ENCODE measurements at regions not wholly inside any gene's neighbourhood (a gene's known extent, or its start where the extent isn't known, plus 50 kb on each side); places are given as distances from the start of the nearest gene placed in this dataset.

DNA sequence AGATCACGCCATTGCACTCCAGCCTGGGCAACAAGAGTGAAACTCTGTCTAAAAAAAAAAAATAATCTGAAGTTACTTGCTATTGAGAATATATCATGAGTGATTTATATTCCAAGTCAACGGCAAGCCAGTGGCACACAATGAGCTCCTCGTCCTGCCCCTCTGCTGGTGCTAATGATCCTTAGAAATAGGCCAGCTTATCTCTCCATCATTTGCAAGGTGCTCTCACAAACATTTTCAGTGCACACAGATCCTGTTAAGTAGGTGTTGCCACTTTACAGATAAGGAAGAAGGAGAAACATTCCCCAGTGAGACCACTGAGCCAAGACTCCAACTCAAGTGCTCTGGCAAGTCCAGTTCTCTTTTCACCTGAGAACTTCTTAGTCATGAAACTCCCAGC, 91.3 kb upstream of the GPR45 start:
- no peaks in the 10 kb centered on the region for H3K4me1 ChIP-seq (ENCODE audit: control insufficient read depth, insufficient read depth, low read length)
- no peak for TF ChIP-seq TCF7L2 (IDR thresholded peaks at IDR 0.05; ENCODE audit: borderline replicate concordance, low read depth, low read length)
- TF ChIP-seq ZXDB (tag by site-specific recombination; IDR thresholded peaks at IDR 0.05) = no peak
- TF ChIP-seq BCL11A (tag by site-specific recombination; IDR thresholded peaks at IDR 0.05; ENCODE audit: low read depth) = no peak
- TF ChIP-seq ZEB2 (tag by site-specific recombination; IDR thresholded peaks at IDR 0.05) = no peak
- TF ChIP-seq, protein P1, sequence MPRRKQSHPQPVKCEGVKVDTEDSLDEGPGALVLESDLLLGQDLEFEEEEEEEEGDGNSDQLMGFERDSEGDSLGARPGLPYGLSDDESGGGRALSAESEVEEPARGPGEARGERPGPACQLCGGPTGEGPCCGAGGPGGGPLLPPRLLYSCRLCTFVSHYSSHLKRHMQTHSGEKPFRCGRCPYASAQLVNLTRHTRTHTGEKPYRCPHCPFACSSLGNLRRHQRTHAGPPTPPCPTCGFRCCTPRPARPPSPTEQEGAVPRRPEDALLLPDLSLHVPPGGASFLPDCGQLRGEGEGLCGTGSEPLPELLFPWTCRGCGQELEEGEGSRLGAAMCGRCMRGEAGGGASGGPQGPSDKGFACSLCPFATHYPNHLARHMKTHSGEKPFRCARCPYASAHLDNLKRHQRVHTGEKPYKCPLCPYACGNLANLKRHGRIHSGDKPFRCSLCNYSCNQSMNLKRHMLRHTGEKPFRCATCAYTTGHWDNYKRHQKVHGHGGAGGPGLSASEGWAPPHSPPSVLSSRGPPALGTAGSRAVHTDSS (tag by site-specific recombination; IDR thresholded peaks at IDR 0.05) = no peak
- TF ChIP-seq ZNF791 (tag by site-specific recombination; IDR thresholded peaks at IDR 0.05) = no peak
- TF ChIP-seq OSR2 (tag by site-specific recombination; IDR thresholded peaks at IDR 0.05) = no peak
- TF ChIP-seq ZNF23 (tag by site-specific recombination; IDR thresholded peaks at IDR 0.05; ENCODE audit: borderline replicate concordance) = no peak
- H3K27ac ChIP-seq (ENCODE audit: extremely low read depth, low read depth, low read length) = no peak overlapping the region
- no peaks in the 10 kb centered on the region for H3K36me3 ChIP-seq (ENCODE audit: control insufficient read depth in 2 of 2, insufficient read depth in 1 of 2, low read length in 2 of 2)
- CTCF ChIA-PET = interaction anchor here (0.9 kb wide), 1 partner anchor 36 kb away, joined by 3 read pairs; no protein-coding TSS in a partner anchor
- POLR2A ChIA-PET = no interaction called here
- H3K9me3 ChIP-seq (ENCODE audit: control insufficient read depth, insufficient read depth, low read depth, low read length) = no peaks in the 10 kb centered on the region
- no peak overlapping the region for H3K4me3 ChIP-seq (ENCODE audit: low read depth, low read length)

DNA sequence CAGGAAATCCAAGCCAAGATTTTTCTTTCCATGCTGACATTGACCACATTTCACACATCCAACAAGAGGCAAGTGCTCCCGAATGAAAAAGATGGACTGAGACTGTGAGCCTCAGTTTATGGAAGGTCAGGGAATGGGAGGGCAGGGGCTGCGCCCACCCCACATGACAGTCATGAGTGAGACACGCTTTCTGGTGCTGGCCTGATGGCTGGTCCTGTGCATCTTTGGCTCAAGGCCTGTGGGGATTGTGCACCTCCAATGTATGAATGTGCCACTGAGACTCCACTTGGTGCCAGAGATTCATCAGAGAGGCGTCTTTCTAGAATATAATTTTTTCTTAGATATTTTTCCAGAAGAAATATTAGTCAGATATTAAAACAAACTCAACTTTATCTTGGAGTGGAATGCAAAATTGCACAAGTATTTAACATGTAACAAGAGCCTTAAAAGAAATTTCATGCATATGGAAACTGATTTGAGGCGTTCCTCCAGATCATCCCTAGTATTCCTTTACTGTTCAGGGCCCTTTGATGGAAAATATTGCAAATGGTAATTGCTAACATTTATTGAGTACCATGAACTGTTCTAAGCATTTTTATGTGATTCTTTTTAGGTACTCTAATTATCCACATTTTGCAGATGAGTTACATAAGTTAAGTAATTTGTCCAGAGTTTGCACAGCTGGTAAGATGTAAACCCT, 87.3 kb upstream of the GPR45 start:
- ChIA-PET POLR2A (no interaction called here), CTCF (no interaction called here)
- H3K9me3 ChIP-seq (ENCODE audit: control insufficient read depth, insufficient read depth, low read depth, low read length) = no peaks in the 10 kb centered on the region
- no peaks in the 10 kb centered on the region for H3K36me3 ChIP-seq (ENCODE audit: control insufficient read depth in 2 of 2, insufficient read depth in 1 of 2, low read length in 2 of 2)
- no peaks in the 10 kb centered on the region for H3K4me1 ChIP-seq (ENCODE audit: control insufficient read depth, insufficient read depth, low read length)
- H3K4me3 ChIP-seq (ENCODE audit: low read depth, low read length) = no peak overlapping the region
- TF ChIP-seq ZNF600 (tag by site-specific recombination; IDR thresholded peaks at IDR 0.05) (no peak), ZNF670 (tag by site-specific recombination; IDR thresholded peaks at IDR 0.05; ENCODE audit: low read depth) (no peak), MYNN (tag by site-specific recombination; IDR thresholded peaks at IDR 0.05; ENCODE audit: borderline replicate concordance) (no peak), ZFP37 (tag by site-specific recombination; IDR thresholded peaks at IDR 0.05) (no peak), ZNF843 (tag by site-specific recombination; IDR thresholded peaks at IDR 0.05) (no peak), SP2 (tag by site-specific recombination; IDR thresholded peaks at IDR 0.05) (no peak), ZNF791 (tag by site-specific recombination; IDR thresholded peaks at IDR 0.05) (no peak)
- TF ChIP-seq, protein P2, sequence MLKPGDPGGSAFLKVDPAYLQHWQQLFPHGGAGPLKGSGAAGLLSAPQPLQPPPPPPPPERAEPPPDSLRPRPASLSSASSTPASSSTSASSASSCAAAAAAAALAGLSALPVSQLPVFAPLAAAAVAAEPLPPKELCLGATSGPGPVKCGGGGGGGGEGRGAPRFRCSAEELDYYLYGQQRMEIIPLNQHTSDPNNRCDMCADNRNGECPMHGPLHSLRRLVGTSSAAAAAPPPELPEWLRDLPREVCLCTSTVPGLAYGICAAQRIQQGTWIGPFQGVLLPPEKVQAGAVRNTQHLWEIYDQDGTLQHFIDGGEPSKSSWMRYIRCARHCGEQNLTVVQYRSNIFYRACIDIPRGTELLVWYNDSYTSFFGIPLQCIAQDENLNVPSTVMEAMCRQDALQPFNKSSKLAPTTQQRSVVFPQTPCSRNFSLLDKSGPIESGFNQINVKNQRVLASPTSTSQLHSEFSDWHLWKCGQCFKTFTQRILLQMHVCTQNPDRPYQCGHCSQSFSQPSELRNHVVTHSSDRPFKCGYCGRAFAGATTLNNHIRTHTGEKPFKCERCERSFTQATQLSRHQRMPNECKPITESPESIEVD (tag by site-specific recombination; IDR thresholded peaks at IDR 0.05) = no peak
- H3K27ac ChIP-seq (ENCODE audit: extremely low read depth, low read depth, low read length) = no peak overlapping the region

DNA sequence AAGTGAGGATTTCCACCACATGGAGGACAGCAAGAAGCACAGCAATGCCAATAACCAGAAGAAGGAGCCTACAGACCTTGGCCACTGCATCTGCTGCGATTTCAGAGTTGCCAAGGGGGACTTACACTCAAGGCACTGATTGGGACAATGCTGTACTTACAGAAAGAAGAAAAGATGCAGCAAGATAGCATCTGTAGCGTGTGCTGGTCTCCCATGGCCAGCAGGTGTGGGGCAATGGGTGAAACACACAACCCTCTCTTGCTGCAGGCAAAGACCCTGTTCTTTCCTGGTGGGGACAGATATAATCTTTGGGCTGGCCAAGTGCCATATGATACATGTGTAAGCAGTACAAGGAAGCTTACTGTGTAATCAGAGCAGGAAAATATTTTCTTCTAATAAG, 85.4 kb upstream of the GPR45 start:
- Histone ChIP-seq H3K36me3 (ENCODE audit: control insufficient read depth in 2 of 2, insufficient read depth in 1 of 2, low read length in 2 of 2) (no peaks in the 10 kb centered on the region), H3K27ac (ENCODE audit: extremely low read depth, low read depth, low read length) (no peak overlapping the region), H3K9me3 (ENCODE audit: control insufficient read depth, insufficient read depth, low read depth, low read length) (no peaks in the 10 kb centered on the region), H3K4me1 (ENCODE audit: control insufficient read depth, insufficient read depth, low read length) (no peaks in the 10 kb centered on the region), H3K4me3 (ENCODE audit: low read depth, low read length) (no peak overlapping the region)
- TF ChIP-seq, protein P3, sequence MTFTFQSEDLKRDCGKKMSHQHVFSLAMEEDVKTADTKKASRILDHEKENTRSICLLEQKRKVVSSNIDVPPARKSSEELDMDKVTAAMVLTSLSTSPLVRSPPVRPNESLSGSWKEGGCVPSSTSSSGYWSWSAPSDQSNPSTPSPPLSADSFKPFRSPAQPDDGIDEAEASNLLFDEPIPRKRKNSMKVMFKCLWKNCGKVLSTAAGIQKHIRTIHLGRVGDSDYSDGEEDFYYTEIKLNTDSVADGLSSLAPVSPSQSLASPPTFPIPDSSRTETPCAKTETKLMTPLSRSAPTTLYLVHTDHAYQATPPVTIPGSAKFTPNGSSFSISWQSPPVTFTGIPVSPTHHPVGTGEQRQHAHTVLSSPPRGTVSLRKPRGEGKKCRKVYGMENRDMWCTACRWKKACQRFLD (tag by site-specific recombination; IDR thresholded peaks at IDR 0.05) = no peak
- no peak for TF ChIP-seq ZNF10 (tag by site-specific recombination; IDR thresholded peaks at IDR 0.05)
- TF ChIP-seq ZNF600 (tag by site-specific recombination; IDR thresholded peaks at IDR 0.05) = no peak
- no peak for TF ChIP-seq ZNF768 (tag by site-specific recombination; IDR thresholded peaks at IDR 0.05)
- no peak for TF ChIP-seq ZNF423 (tag by site-specific recombination; IDR thresholded peaks at IDR 0.05)
- TF ChIP-seq ZNF558 (tag by site-specific recombination; IDR thresholded peaks at IDR 0.05) = no peak
- no peak for TF ChIP-seq ZNF175 (tag by site-specific recombination; IDR thresholded peaks at IDR 0.05)
- TF ChIP-seq ZNF211 (tag by site-specific recombination; IDR thresholded peaks at IDR 0.05; ENCODE audit: low read depth) = no peak
- no peak for TF ChIP-seq ZNF341 (tag by site-specific recombination; IDR thresholded peaks at IDR 0.05; ENCODE audit: low read depth)
- TF ChIP-seq ZNF350 (tag by site-specific recombination; IDR thresholded peaks at IDR 0.05) = no peak
- ChIA-PET CTCF (interaction anchor here (0.6 to 0.8 kb wide), 3 partner anchors 24 to 140 kb away, joined by 3 read pairs; no protein-coding TSS in a partner anchor), POLR2A (no interaction called here)

All from HEK293 (cell line).